ENCODE measurements at regions not wholly inside any gene's neighbourhood (a gene's known extent, or its start where the extent isn't known, plus 50 kb on each side); places are given as distances from the start of the nearest gene placed in this dataset.

DNA sequence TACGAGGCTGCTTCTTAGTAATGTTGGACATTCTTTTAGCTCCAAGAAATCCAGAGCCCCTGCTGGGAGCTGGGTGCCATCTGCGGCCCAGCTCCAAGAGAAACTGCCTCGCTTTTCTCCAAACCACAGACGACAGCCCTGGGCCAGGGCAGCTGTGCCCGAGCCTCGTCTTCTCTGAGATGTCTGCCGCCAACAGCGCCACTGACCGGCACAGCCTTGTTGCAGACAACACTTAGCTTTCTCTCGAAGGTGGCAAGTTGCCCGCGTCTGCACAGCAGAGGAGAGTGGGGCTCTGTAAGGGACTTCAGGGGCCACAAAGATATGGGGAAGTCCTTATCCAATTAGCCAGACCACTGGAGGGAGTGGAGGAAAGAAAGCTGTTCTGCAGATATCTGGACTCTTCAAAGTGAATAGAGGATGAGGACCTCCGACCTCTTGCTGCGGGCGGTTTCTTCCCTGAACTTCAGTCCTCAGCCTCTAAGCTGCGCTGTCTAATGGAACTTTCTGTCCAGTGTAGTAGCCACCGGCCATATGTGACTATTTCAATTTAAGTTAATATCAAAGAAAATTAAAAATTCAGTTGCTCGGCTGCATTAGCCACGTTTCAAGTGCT is 63.9 kb upstream of the DISP3 start:
- no peak for DNase-seq

DNA sequence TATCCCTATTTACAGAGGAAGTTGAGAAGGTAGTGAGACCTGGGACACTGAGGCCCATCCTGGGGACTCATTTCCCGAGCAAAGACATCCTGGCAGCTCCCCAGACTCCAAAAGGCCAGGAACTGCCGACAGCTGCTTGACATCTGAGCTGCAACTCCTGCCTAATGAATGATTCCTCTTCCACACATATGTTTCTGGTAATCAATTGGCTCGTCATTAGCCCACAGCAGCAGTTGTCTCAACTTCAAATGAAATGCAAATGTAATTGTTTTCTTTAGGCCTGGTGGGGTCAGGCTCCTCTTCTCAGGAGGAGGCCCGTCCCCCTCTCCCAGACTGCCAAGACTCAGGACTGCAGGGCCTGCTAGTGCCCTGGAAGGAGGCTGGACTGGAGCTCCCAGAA is 61.8 kb upstream of the DISP3 start:
- no peak for DNase-seq

DNA sequence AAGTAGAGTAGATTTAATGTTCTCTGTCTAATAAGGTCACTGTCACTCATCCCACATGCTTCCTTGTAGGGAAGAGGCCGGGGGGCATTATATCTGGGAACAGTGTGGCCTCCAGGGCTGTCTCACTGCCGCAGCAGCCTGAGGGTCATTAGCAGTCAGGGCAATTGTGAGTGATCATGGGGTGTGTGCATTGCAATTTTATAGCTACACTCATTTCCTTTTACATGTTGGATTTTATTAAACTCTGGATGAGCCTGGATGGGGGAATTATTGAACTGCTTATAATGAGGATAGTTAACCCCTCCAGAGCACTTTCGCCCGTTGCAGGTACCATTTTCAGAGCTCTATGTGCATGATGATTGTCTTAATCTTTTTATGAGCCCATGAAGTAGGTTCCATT is 60.9 kb upstream of the DISP3 start:
- DNase-seq, result no peak

DNA sequence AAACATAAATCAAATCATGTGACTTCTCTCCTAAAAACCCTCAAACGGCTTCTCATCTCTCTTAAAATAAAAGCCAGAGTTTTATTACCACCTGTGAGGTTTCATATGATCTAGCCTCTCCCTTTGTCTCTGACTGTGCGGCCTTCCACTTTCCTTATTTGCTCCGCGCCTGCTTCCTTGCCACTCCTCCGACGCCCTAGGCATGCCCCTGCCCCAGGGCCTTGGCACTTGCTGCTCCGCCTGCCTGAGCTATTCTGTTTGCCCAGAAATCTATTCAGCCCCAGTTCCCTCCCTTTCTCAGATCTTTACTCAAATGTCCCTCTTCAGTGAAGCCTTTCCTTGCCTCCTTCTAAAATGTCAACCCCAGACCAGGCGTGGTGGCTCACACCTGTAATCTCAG is 57.5 kb upstream of the DISP3 start:
- no peak for DNase-seq

DNA sequence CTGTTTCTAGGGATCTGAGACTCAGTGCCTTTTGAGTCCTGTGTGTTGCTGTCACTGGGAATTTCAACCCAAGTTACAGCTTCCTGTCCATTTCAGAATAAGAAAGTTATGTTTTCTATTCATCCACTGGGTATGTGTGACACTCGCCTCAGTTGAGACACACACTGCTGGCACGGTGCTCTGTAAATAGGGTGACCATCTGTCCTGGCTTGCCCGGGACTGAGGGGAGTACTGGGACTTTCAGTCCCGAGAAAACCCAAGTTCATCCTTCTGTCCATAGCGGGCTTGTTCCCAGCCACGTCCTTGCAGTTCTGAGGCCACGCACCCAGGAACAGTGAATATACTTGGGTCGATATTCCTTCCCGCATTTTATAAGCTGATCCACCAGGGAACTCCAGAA is 56.3 kb upstream of the DISP3 start:
- no peak for DNase-seq

DNA sequence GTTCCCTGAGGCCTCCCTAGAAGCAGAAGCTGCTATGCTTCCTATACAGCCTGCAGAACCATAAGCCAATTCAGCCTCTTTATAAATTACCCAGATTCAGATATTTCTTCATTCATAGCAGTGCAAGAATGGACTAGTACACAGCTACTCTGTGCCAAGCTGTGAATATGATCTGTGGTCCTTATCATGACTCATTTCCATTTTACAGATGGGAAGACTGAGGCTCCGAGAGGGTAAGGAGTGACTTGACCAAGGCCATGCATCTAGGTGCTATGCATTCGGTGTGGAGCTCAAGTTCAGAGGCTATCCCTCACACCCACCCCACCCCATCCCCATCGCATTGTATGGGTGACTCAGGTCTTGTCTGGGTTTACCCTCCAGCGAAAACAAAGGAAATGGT is 52.3 kb upstream of the DISP3 start:
- DNase-seq, result no peak

DNA sequence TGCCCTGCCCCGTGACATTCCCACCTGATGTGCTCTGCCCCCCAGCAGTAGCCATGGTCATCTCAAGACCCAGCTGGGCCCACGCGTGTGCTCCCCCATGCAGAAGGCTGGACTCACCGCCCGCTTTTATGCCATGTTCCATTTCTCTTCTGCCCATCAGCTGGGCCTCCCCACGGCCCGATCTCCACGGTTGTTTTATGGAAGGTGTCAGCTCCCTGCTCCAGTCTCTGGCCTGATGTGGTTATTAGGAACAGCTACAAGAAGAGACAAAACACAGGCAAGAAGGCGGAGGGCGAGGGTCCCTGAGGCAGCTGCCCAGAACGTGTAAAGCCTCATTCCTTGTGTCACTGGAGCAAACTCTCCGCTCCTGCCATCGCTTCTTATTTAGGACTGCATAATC is 50.2 kb upstream of the DISP3 start:
- DNase-seq, result no peak
